Suprapubic skin (tissue), 2 donors: ENCODE measurements at regions not wholly inside any gene's neighbourhood (a gene's known extent, or its start where the extent isn't known, plus 50 kb on each side); places are given as distances from the start of the nearest gene placed in this dataset.

Source experiments
- EP300 ChIP-seq: sonication (generic); formaldehyde crosslinking; IDR thresholded peaks from one replicate; pipeline ENCODE4 v1.6.1; 2017; ENCODE audit warnings: antibody characterized with exemption
- POLR2A ChIP-seq, 2 donors: fragments of 450-650 bp; IDR thresholded peaks; one replicate each; pipeline ENCODE4 v1.6.1; 2017; ENCODE audit warnings: antibody characterized with exemption in 2 of 2, mild to moderate bottlenecking in 2 of 2, moderate library complexity in 2 of 2

GRCh38 chr4:38310446-38311043 lies 350.3 kb downstream of the PTTG2 start:
- TF ChIP-seq EP300 (no peak), POLR2A (IDR thresholded peaks at IDR 0.05) (no peak)
